GM13976 (cell line): ENCODE measurements at regions not wholly inside any gene's neighbourhood (a gene's known extent, or its start where the extent isn't known, plus 50 kb on each side); places are given as distances from the start of the nearest gene placed in this dataset.

Source experiments
- DNase-seq: peaks from one replicate; pipeline ENCODE4 v3.0.0; 2012; ENCODE audit warnings: low spot score
- in situ Hi-C: fragments of 300-500 bp; cut with MboI; formaldehyde crosslinking; loops from one replicate; pipeline ENCODE4 v1.12.0; 2022; ENCODE audit warnings: low sequenced_read_pairs, mixed read lengths, inconsistent platforms; ENCODE audit not compliant: unreplicated experiment
- TF ChIP-seq, protein P1 (sequence below): IDR thresholded peaks from 2 replicates; pipeline ENCODE4 v1.5.1; 2012; ENCODE audit warnings: borderline replicate concordance, mild to moderate bottlenecking; ENCODE audit not compliant: insufficient read depth; ENCODE audit errors: extremely low read depth, missing control alignments, control extremely low read depth

- in situ Hi-C loops, result no loop called here
- TF ChIP-seq, protein P1, sequence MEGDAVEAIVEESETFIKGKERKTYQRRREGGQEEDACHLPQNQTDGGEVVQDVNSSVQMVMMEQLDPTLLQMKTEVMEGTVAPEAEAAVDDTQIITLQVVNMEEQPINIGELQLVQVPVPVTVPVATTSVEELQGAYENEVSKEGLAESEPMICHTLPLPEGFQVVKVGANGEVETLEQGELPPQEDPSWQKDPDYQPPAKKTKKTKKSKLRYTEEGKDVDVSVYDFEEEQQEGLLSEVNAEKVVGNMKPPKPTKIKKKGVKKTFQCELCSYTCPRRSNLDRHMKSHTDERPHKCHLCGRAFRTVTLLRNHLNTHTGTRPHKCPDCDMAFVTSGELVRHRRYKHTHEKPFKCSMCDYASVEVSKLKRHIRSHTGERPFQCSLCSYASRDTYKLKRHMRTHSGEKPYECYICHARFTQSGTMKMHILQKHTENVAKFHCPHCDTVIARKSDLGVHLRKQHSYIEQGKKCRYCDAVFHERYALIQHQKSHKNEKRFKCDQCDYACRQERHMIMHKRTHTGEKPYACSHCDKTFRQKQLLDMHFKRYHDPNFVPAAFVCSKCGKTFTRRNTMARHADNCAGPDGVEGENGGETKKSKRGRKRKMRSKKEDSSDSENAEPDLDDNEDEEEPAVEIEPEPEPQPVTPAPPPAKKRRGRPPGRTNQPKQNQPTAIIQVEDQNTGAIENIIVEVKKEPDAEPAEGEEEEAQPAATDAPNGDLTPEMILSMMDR, result no peak
- no peak for DNase-seq
Observed at GRCh38 chr2:175463589-175464310, 282.2 kb upstream of the ATP5MC3 start.

GRCh38 chr2:175463169-175463568 is 281.7 kb upstream of the ATP5MC3 start:
- in situ Hi-C loops, result no loop called here
- TF ChIP-seq, protein P1, result no peak
- no peak for DNase-seq

DNA sequence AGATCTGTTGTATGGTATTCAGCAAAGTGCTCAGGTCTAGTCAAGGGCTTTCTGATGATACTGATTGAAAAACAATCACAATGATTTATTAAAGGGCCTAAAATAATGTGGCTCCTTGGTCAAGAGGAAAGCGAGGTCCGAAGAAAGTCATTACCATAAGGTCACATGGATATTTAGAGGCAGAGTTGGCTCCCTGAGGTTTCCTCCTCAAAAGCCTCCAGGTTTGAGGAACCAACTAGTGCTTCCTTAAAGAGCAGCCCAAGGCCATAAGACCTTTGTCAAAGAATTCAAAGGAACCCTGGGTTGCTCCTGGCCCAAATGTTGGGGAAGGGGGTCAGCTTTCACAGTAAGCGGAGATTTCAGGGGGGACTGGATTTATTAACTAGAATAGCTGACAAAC is 280.7 kb upstream of the ATP5MC3 start:
- DNase-seq, result no peak
- TF ChIP-seq, protein P1, result no peak
- in situ Hi-C loops, result no loop called here

- in situ Hi-C loops, result no loop called here
- no peak for DNase-seq
- TF ChIP-seq, protein P1, result no peak
Observed at GRCh38 chr2:175461839-175462238, 280.3 kb upstream of the ATP5MC3 start.

DNA sequence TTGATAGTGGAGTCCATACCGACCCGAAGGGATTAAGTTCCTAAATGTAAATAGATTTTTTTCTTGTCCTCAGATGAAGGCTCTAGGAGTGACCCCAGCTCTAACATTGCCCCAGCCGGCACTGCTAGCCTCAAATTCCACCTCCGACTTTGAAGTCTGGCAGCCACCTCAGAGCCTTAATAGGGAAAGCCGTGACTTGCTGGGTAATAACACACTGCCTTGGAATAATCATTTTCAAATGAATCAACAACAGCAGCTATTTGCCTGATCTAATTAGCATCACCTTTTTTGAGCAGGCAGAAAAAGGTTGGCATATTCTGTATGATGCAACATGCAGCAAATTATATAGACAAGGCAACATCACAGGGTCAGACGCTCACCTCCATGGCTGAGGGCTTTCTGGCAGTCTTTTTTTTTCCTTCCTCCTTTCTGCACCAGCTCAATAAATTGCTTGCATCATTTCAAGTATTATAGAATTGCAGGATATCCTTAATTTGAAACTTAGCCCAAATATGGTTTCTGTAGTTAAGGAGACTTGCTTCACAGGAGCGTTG is 276.5 kb upstream of the ATP5MC3 start:
- no peak for DNase-seq
- in situ Hi-C loops, result no loop called here

GRCh38 chr2:175454953-175455389 is 273.5 kb upstream of the ATP5MC3 start:
- TF ChIP-seq, protein P1, result no peak
- in situ Hi-C loops, result no loop called here
- no peak for DNase-seq

More for the DNA sequence above, 276.5 kb upstream of the ATP5MC3 start:
- TF ChIP-seq, protein P1, result no peak
